HEK293T (cell line): ENCODE measurements at regions not wholly inside any gene's neighbourhood (a gene's known extent, or its start where the extent isn't known, plus 50 kb on each side); places are given as distances from the start of the nearest gene placed in this dataset.

Source experiments
- CTCF ChIA-PET: fragments of 350-600 bp; formaldehyde crosslinking; extraction: SDS; loops from one replicate; lab custom pipeline; 2021; ENCODE audit warnings: antibody characterized with exemption, inconsistent platforms; lab: Yijun Ruan, JAX
- POLR2A ChIA-PET: fragments of 350-600 bp; formaldehyde crosslinking; extraction: SDS; loops from one replicate; lab custom pipeline; 2020; ENCODE audit warnings: antibody characterized with exemption, inconsistent platforms; lab: Yijun Ruan, JAX
- DNase-seq: peaks from one replicate; pipeline ENCODE4 v3.0.0; 2012; ENCODE audit warnings: mixed read lengths; ENCODE audit errors: extremely low spot score
- ARNT ChIP-seq: fragments of 450-650 bp; IDR thresholded peaks from 2 replicates; pipeline ENCODE4 v1.6.1; 2017; ENCODE audit warnings: mild to moderate bottlenecking
- BHLHE40 ChIP-seq: fragments of 450-650 bp; IDR thresholded peaks from 2 replicates; pipeline ENCODE4 v1.6.1; 2016; ENCODE audit warnings: mild to moderate bottlenecking, moderate library complexity, borderline replicate concordance
- CTBP1 ChIP-seq: fragments of 450-650 bp; IDR thresholded peaks from 2 replicates; pipeline ENCODE4 v1.6.1; 2016; ENCODE audit warnings: borderline replicate concordance
- ELF4 ChIP-seq: fragments of 450-650 bp; IDR thresholded peaks from 2 replicates; pipeline ENCODE4 v1.6.1; 2017; ENCODE audit warnings: antibody characterized with exemption
- FOXA1 ChIP-seq: fragments of 450-650 bp; IDR thresholded peaks from 2 replicates; pipeline ENCODE4 v1.6.1; 2016; ENCODE audit warnings: mild to moderate bottlenecking
- FOXK2 ChIP-seq: fragments of 450-650 bp; IDR thresholded peaks from 2 replicates; pipeline ENCODE4 v1.6.1; 2016; ENCODE audit warnings: mild to moderate bottlenecking
- FOXM1 ChIP-seq: fragments of 450-650 bp; IDR thresholded peaks from 2 replicates; pipeline ENCODE4 v1.6.1; 2017; ENCODE audit warnings: mild to moderate bottlenecking, borderline replicate concordance
- HDGF ChIP-seq: fragments of 450-650 bp; IDR thresholded peaks from 2 replicates; pipeline ENCODE4 v1.6.1; 2017; ENCODE audit warnings: antibody characterized with exemption, borderline replicate concordance
- L3MBTL2 ChIP-seq: fragments of 450-650 bp; conservative IDR thresholded peaks from 2 replicates; pipeline ENCODE4 v1.6.1; 2016; ENCODE audit warnings: mild to moderate bottlenecking
- LEF1 ChIP-seq: fragments of 450-650 bp; IDR thresholded peaks from 2 replicates; pipeline ENCODE4 v1.6.1; 2017; ENCODE audit warnings: mild to moderate bottlenecking, borderline replicate concordance
- NFRKB ChIP-seq: fragments of 450-650 bp; IDR thresholded peaks from 2 replicates; pipeline ENCODE4 v1.6.1; 2016; ENCODE audit warnings: mild to moderate bottlenecking, moderate library complexity
- PKNOX1 ChIP-seq: fragments of 450-650 bp; IDR thresholded peaks from 2 replicates; pipeline ENCODE4 v1.6.1; 2016
- SP1 ChIP-seq: fragments of 450-650 bp; IDR thresholded peaks from 2 replicates; pipeline ENCODE4 v1.6.1; 2017
- SUZ12 ChIP-seq: fragments of 450-650 bp; IDR thresholded peaks from 2 replicates; pipeline ENCODE4 v1.6.1; 2016; ENCODE audit warnings: mild to moderate bottlenecking
- TARDBP ChIP-seq: fragments of 450-650 bp; IDR thresholded peaks from 2 replicates; pipeline ENCODE4 v1.6.1; 2016
- ZNF384 ChIP-seq: fragments of 450-650 bp; IDR thresholded peaks from 2 replicates; pipeline ENCODE4 v1.6.1; 2016

GRCh38 chr4:116599859-116600258 is 485.5 kb downstream of the TRAM1L1 start:
- peak; percentile 19 for DNase-seq
- ChIA-PET CTCF (no interaction called here), POLR2A (no interaction called here)
- TF ChIP-seq PKNOX1: no peak
- no peak for TF ChIP-seq BHLHE40
- no peak for TF ChIP-seq ARNT
- no peak for TF ChIP-seq ELF4

GRCh38 chr4:116598980-116599789 is 486.2 kb downstream of the TRAM1L1 start:
- ChIA-PET CTCF (no interaction called here), POLR2A (no interaction called here)
- TF ChIP-seq NFRKB (no peak), SUZ12 (no peak), ARNT (no peak), LEF1 (no peak), L3MBTL2 (no peak), CTBP1 (no peak), FOXA1 (no peak), SP1 (no peak), ZNF384 (no peak), BHLHE40 (no peak)
- no peak for DNase-seq

- no peak for TF ChIP-seq ELF4
- TF ChIP-seq BHLHE40: no peak
- no peak for TF ChIP-seq ARNT
- TF ChIP-seq SP1: no peak
- TF ChIP-seq LEF1: no peak
- no peak for TF ChIP-seq L3MBTL2
- no peak for TF ChIP-seq TARDBP
- no peak for TF ChIP-seq FOXK2
- TF ChIP-seq FOXA1: no peak
- CTCF ChIA-PET: no interaction called here
- DNase-seq: no peak
- POLR2A ChIA-PET: no interaction called here
Observed at GRCh38 chr4:116598155-116598979, 487.0 kb downstream of the TRAM1L1 start.

GRCh38 chr4:116590648-116591047 is 494.7 kb downstream of the TRAM1L1 start:
- ChIA-PET POLR2A (no interaction called here), CTCF (no interaction called here)
- no peak for DNase-seq
- TF ChIP-seq ZNF384 (no peak), FOXK2 (no peak), PKNOX1 (no peak), LEF1 (no peak), ARNT (no peak), HDGF (no peak), CTBP1 (no peak), BHLHE40 (no peak), FOXA1 (no peak), ELF4 (no peak), SUZ12 (no peak), L3MBTL2 (no peak), NFRKB (no peak), SP1 (no peak), FOXM1 (no peak), TARDBP (no peak)

- CTCF ChIA-PET: no interaction called here
- POLR2A ChIA-PET: no interaction called here
- DNase-seq: no peak
- TF ChIP-seq L3MBTL2 (no peak), FOXA1 (no peak), HDGF (no peak), CTBP1 (no peak), LEF1 (no peak), ZNF384 (no peak), ELF4 (no peak), BHLHE40 (no peak), ARNT (no peak), PKNOX1 (no peak), NFRKB (no peak), TARDBP (no peak), FOXK2 (no peak), SP1 (no peak), SUZ12 (no peak)
Observed at GRCh38 chr4:116588783-116589182, 496.6 kb downstream of the TRAM1L1 start.

GRCh38 chr4:116585246-116585645 is 500.1 kb downstream of the TRAM1L1 start:
- ChIA-PET POLR2A (no interaction called here), CTCF (no interaction called here)
- DNase-seq: no peak
- TF ChIP-seq LEF1 (no peak), FOXA1 (no peak), PKNOX1 (peak; percentile 59)
